Liver (tissue), 3 donors: ENCODE measurements at regions not wholly inside any gene's neighbourhood (a gene's known extent, or its start where the extent isn't known, plus 50 kb on each side); places are given as distances from the start of the nearest gene placed in this dataset.

Experiments
- CTCF ChIP-seq: fragments of 150-350 bp; IDR thresholded peaks from 2 replicates; pipeline ENCODE4 v1.5.1; 2017; ENCODE audit warnings: improper control_type of control experiment, low read depth, low read length; ENCODE audit not compliant: missing input control
- MAX ChIP-seq: IDR thresholded peaks from 2 replicates; pipeline ENCODE4 v1.6.1; 2016; ENCODE audit warnings: antibody characterized with exemption
- NR2F2 ChIP-seq: IDR thresholded peaks from 2 replicates; pipeline ENCODE4 v1.6.1; 2016; ENCODE audit warnings: antibody characterized with exemption
- RAD21 ChIP-seq, 2 donors: IDR thresholded peaks; 2 replicates each; pipeline ENCODE4 v1.6.1; 2016; ENCODE audit warnings: antibody characterized with exemption in 2 of 2, mild to moderate bottlenecking in 2 of 2
- REST ChIP-seq: IDR thresholded peaks from 2 replicates; pipeline ENCODE4 v1.6.1; 2016; ENCODE audit warnings: antibody characterized with exemption, mild to moderate bottlenecking
- SP1 ChIP-seq: IDR thresholded peaks from 2 replicates; pipeline ENCODE4 v1.6.1; 2018; ENCODE audit warnings: antibody characterized with exemption, mild to moderate bottlenecking
- TAF1 ChIP-seq: conservative IDR thresholded peaks from 2 replicates; pipeline ENCODE4 v1.6.1; 2016; ENCODE audit warnings: antibody characterized with exemption, mild to moderate bottlenecking
- ZBTB33 ChIP-seq: IDR thresholded peaks from 2 replicates; pipeline ENCODE4 v1.6.1; 2016; ENCODE audit warnings: antibody characterized with exemption
- donor health status: healthy.
- donor health status: healthy.

- TF ChIP-seq CTCF (no peak), RAD21 (IDR thresholded peaks at IDR 0.05) (no peak), TAF1 (no peak), NR2F2 (no peak), SP1 (no peak), MAX (no peak), ZBTB33 (no peak), REST (no peak)
Measured at GRCh38 chr22:49360746-49361145, 466.9 kb downstream of the BRD1 start.
